Gastroesophageal sphincter (tissue), 4 donors: ENCODE measurements at regions not wholly inside any gene's neighbourhood (a gene's known extent, or its start where the extent isn't known, plus 50 kb on each side); places are given as distances from the start of the nearest gene placed in this dataset.
"Not testable (repeated sequence)": the region's sequence is repeated elsewhere in the genome, so short reads cannot be mapped to it uniquely, and the experiment has no call there.

Experiments
- ATAC-seq: fragments of 150-250 bp; one replicate; pipeline ENCODE4 v1.9.1; 2016; ENCODE audit warnings: mild to moderate bottlenecking, moderate library complexity
- H3K27ac ChIP-seq, 4 donors: fragments of 200-600 bp; sonication (generic) in 3 of 4; 1 replicate in 3 of 4; 2 replicates in 1 of 4; pipeline ENCODE4 v1.5.1; 2016 to 2019
- H3K27me3 ChIP-seq: fragments of 200-600 bp; sonication (generic); one replicate; pipeline ENCODE4 v1.5.1; 2019
- H3K36me3 ChIP-seq, 2 donors: fragments of 200-600 bp; sonication (generic); one replicate each; pipeline ENCODE4 v1.5.1; 2019; ENCODE audit warnings: control low read depth in 1 of 2
- H3K4me1 ChIP-seq, 3 donors: fragments of 200-600 bp; sonication (generic); 1 replicate in 2 of 3; 2 replicates in 1 of 3; pipeline ENCODE4 v1.5.1; 2016 to 2019; ENCODE audit warnings: control low read depth in 2 of 3
- H3K4me3 ChIP-seq, 2 donors: fragments of 200-600 bp; sonication (generic); one replicate each; pipeline ENCODE4 v1.5.1; 2019; ENCODE audit warnings: mild to moderate bottlenecking in 1 of 2, moderate library complexity in 1 of 2
- H3K9me3 ChIP-seq, 3 donors: fragments of 200-600 bp; sonication (generic); one replicate each; pipeline ENCODE4 v1.5.1; 2017 to 2019; ENCODE audit warnings: control low read depth in 2 of 3
- CTCF ChIP-seq, 4 experiments: fragments of 200-600 bp in 2 of 4; fragments of 450-650 bp in 2 of 4; sonication (generic) in 1 of 4; IDR thresholded peaks; one replicate each; pipeline ENCODE4 v1.5.1; 2017 to 2019; ENCODE audit warnings: antibody characterized with exemption in 4 of 4, mild to moderate bottlenecking in 2 of 4, moderate library complexity in 2 of 4
- EP300 ChIP-seq: sonication (generic); formaldehyde crosslinking; IDR thresholded peaks from one replicate; pipeline ENCODE4 v1.6.1; 2017; ENCODE audit warnings: antibody characterized with exemption, mild to moderate bottlenecking
- POLR2A ChIP-seq, 2 donors: fragments of 450-650 bp; IDR thresholded peaks; one replicate each; pipeline ENCODE4 v1.6.1; 2017; ENCODE audit warnings: antibody characterized with exemption in 2 of 2, mild to moderate bottlenecking in 2 of 2, moderate library complexity in 1 of 2
- POLR2AphosphoS5 ChIP-seq: sonication (generic); formaldehyde crosslinking; IDR thresholded peaks from one replicate; pipeline ENCODE4 v1.6.1; 2017; ENCODE audit warnings: antibody characterized with exemption
- WGBS, 2 donors: methylation state at CpG; one replicate each; pipeline ENCODE4 v1.1.5; 2018; ENCODE audit warnings: low coverage in 1 of 2; 5-methylcytosine and 5-hydroxymethylcytosine counted together

GRCh38 chrX:3541336-3541735, 172.1 kb downstream of the PRKX start:
- Histone ChIP-seq H3K4me1 (no peaks in the 10 kb centered on the region), H3K36me3 (no peaks in the 10 kb centered on the region), H3K27ac (no peak overlapping the region), H3K9me3 (no peaks in the 10 kb centered on the region), H3K4me3 (no peak overlapping the region), H3K27me3 (no peaks in the 10 kb centered on the region)
- 86% methylated on average over 2 of the region's 2 CpGs; no CpG with 5 or more reads in 1 of the 2 donors for WGBS, 2 donors
- TF ChIP-seq CTCF (IDR thresholded peaks at IDR 0.05) = no peak
- TF ChIP-seq EP300 = no peak
- TF ChIP-seq POLR2AphosphoS5 = no peak
- no peak for TF ChIP-seq POLR2A (IDR thresholded peaks at IDR 0.05)
- no peak for ATAC-seq

GRCh38 chrX:3540105-3540504, 173.3 kb downstream of the PRKX start:
- H3K4me1 ChIP-seq = no peaks in the 10 kb centered on the region
- no peak overlapping the region for H3K4me3 ChIP-seq
- no peak for ATAC-seq
- 76 to 77% methylated on average over 6 of the region's 7 CpGs for WGBS, 2 donors
- H3K9me3 ChIP-seq = no peaks in the 10 kb centered on the region
- no peaks in the 10 kb centered on the region for H3K27me3 ChIP-seq
- H3K27ac ChIP-seq = no peak overlapping the region
- TF ChIP-seq CTCF (IDR thresholded peaks at IDR 0.05) (no peak), POLR2AphosphoS5 (no peak), EP300 (no peak), POLR2A (IDR thresholded peaks at IDR 0.05) (no peak)
- no peaks in the 10 kb centered on the region for H3K36me3 ChIP-seq

- TF ChIP-seq CTCF (IDR thresholded peaks at IDR 0.05) = no peak
- TF ChIP-seq POLR2A (IDR thresholded peaks at IDR 0.05) = no peak
- TF ChIP-seq POLR2AphosphoS5 = no peak
- no peak for TF ChIP-seq EP300
- no peaks in the 10 kb centered on the region for H3K36me3 ChIP-seq
- H3K4me3 ChIP-seq = no peak overlapping the region
- no peak overlapping the region for H3K27ac ChIP-seq
- 60 to 73% methylated on average over 1 to 3 of the region's 3 CpGs for WGBS, 2 donors
- no peaks in the 10 kb centered on the region for H3K27me3 ChIP-seq
- H3K4me1 ChIP-seq = no peaks in the 10 kb centered on the region
- ATAC-seq = no peak
- H3K9me3 ChIP-seq = no peaks in the 10 kb centered on the region
Measured at GRCh38 chrX:3532581-3533085, 180.8 kb downstream of the PRKX start.

- not testable (repeated sequence) for H3K27me3 ChIP-seq, H3K4me3 ChIP-seq, H3K9me3 ChIP-seq, H3K4me1 ChIP-seq, H3K27ac ChIP-seq, ATAC-seq, H3K36me3 ChIP-seq
- 57 to 67% methylated on average over 2 to 3 of the region's 3 CpGs for WGBS, 2 donors
Measured at GRCh38 chrX:3531435-3531834, 182.0 kb downstream of the PRKX start.

DNA sequence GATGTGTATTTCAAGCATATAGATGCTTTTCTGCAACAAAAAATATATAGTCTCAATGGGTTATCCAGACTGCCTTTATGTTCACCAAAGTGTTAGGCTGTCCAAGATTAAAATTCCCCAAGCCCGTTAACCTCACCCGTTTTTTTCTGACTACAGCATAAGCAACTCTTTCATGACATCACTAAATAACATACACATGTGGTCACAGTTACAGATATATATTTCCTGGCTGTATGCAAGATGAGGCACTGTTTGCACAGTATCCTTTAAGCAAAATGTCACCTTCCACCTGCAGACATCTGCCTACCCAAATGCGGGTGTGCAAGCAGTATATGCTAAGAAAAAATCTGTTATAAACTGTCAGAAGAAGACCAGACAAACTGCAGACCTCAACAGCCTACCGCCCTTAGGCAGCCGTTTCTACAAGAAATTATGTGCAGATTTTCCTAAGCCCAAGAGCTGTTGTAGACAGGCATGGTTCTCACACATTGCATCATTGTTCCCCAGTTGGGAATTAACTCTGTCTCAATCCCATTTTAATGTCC, 183.1 kb upstream of the MXRA5 start:
- 33 to 56% methylated on average over 3 to 5 of the region's 5 CpGs for WGBS, 2 donors
- H3K36me3 ChIP-seq = no peaks in the 10 kb centered on the region
- H3K27ac ChIP-seq = no peak overlapping the region
- no peaks in the 10 kb centered on the region for H3K9me3 ChIP-seq
- H3K4me1 ChIP-seq = no peaks in the 10 kb centered on the region
- no peak for ATAC-seq
- no peaks in the 10 kb centered on the region for H3K27me3 ChIP-seq
- H3K4me3 ChIP-seq = no peak overlapping the region
- TF ChIP-seq EP300 (no peak), CTCF (IDR thresholded peaks at IDR 0.05) (no peak), POLR2A (IDR thresholded peaks at IDR 0.05) (no peak), POLR2AphosphoS5 (no peak)
